ENCODE measurements at regions not wholly inside any gene's neighbourhood (a gene's known extent, or its start where the extent isn't known, plus 50 kb on each side); places are given as distances from the start of the nearest gene placed in this dataset.

DNA sequence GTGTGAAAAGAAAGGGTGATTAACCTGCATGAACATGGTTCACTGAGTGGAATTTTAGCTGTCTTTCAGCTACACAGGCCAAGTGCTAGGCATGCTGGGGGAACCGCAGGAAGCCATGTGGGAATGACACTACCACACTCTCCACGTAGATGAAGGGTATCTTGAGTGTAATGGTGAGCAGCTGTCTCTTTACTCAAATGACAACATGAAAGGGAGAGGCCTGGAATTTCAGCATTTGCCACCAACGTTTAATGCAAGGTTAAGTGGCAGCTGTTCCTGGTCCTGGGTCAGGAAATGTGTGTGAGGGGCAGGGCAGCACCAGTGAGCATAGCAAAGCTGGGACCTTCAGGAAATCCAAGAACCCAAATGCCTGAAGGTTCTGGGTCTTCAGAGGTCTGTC is 588.4 kb downstream of the SLC4A3 start:
- TF ChIP-seq CTCF (IDR thresholded peaks at IDR 0.05; ENCODE audit: low read depth, low read length, poor library complexity, severe bottlenecking), result no peak
- TF ChIP-seq EZH2phosphoT487 (IDR thresholded peaks at IDR 0.05; ENCODE audit: borderline replicate concordance, low read length), result no peak
